ENCODE measurements at regions not wholly inside any gene's neighbourhood (a gene's known extent, or its start where the extent isn't known, plus 50 kb on each side); places are given as distances from the start of the nearest gene placed in this dataset.

- DNase-seq, result peak; percentile 42
- ATAC-seq, result peak; percentile 60
- intact Hi-C loops (cut with micrococcal nuclease), result no loop called here
Measured at GRCh38 chr5:137808503-137809135, 54.5 kb upstream of the HNRNPA0 start.

- DNase-seq, result no peak
- ATAC-seq, result peak; percentile 46
- intact Hi-C loops (cut with micrococcal nuclease), result no loop called here
Measured at GRCh38 chr5:137815202-137815990, 52.3 kb upstream of the MYOT start.
